GM06990 (cell line): ENCODE measurements at regions not wholly inside any gene's neighbourhood (a gene's known extent, or its start where the extent isn't known, plus 50 kb on each side); places are given as distances from the start of the nearest gene placed in this dataset.

Experiments
- DNase-seq: peaks from one replicate; pipeline ENCODE4 v3.0.0-alpha.2; 2011; ENCODE audit not compliant: insufficient read length; ENCODE audit errors: extremely low read depth
- H3K27me3 ChIP-seq: replicated peaks from 2 replicates; pipeline ENCODE4 v1.6.0; 2011; ENCODE audit warnings: low read length; ENCODE audit not compliant: control insufficient read depth, insufficient read depth
- H3K36me3 ChIP-seq: 2 replicates; pipeline ENCODE4 v1.5.1; 2011; ENCODE audit warnings: low read length; ENCODE audit not compliant: control insufficient read depth, insufficient read depth
- H3K4me3 ChIP-seq: replicated peaks from 2 replicates; pipeline ENCODE4 v1.5.1; 2011; ENCODE audit warnings: low read depth, mild to moderate bottlenecking, control low read depth, low read length
- TF ChIP-seq, protein P1 (sequence below): IDR thresholded peaks from 2 replicates; pipeline ENCODE4 v1.5.1; 2011; ENCODE audit warnings: low read length, control low read depth, mild to moderate bottlenecking, inconsistent platforms; ENCODE audit not compliant: insufficient read depth, poor library complexity, severe bottlenecking

DNA sequence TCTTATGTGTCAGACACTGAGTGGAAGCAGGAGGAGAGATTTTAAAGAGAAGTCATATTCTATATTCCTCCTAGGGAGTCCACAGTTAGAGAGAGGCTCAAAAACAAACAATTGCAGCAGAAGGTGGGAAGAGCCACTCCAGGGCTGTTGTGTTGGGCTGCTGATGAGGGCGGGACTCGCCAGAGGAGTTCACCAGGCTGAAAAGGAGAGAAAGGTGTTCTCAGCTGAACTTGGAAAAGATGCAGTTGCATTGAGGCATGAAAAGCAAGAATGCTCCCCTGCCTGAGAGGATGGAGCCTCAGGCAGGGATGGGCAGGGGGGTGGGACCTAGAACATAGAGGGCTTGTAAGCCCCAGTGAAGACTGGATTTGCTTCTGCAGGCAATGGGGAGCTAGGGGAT lies 324.2 kb downstream of the CXCL12 start:
- Histone ChIP-seq H3K27me3 (no peaks in the 10 kb centered on the region), H3K4me3 (no peak overlapping the region), H3K36me3 (no peaks in the 10 kb centered on the region)
- no peak for DNase-seq
- TF ChIP-seq, protein P1, sequence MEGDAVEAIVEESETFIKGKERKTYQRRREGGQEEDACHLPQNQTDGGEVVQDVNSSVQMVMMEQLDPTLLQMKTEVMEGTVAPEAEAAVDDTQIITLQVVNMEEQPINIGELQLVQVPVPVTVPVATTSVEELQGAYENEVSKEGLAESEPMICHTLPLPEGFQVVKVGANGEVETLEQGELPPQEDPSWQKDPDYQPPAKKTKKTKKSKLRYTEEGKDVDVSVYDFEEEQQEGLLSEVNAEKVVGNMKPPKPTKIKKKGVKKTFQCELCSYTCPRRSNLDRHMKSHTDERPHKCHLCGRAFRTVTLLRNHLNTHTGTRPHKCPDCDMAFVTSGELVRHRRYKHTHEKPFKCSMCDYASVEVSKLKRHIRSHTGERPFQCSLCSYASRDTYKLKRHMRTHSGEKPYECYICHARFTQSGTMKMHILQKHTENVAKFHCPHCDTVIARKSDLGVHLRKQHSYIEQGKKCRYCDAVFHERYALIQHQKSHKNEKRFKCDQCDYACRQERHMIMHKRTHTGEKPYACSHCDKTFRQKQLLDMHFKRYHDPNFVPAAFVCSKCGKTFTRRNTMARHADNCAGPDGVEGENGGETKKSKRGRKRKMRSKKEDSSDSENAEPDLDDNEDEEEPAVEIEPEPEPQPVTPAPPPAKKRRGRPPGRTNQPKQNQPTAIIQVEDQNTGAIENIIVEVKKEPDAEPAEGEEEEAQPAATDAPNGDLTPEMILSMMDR, result no peak

DNA sequence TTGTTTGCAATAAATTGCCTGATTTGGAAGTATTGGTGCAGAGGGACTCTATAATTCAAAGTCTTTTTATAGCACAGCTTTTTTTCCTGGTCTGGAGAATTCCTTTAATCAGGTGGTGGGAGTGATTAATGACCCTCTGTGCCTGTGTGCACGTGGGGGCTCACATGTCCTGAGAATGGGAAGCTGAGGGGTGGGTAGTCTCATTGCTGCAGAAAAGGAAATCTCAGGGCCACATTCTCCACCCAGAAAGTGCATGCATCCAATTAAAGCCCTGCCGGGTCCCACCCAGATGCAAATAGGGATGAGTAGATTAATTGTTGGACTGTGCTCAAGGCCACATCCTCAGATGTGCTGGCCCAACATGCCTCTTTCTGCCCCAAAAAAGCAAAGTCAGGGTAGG lies 324.7 kb downstream of the CXCL12 start:
- H3K27me3 ChIP-seq, result no peaks in the 10 kb centered on the region
- no peaks in the 10 kb centered on the region for H3K36me3 ChIP-seq
- TF ChIP-seq, protein P1, result no peak
- DNase-seq, result no peak
- no peak overlapping the region for H3K4me3 ChIP-seq

DNA sequence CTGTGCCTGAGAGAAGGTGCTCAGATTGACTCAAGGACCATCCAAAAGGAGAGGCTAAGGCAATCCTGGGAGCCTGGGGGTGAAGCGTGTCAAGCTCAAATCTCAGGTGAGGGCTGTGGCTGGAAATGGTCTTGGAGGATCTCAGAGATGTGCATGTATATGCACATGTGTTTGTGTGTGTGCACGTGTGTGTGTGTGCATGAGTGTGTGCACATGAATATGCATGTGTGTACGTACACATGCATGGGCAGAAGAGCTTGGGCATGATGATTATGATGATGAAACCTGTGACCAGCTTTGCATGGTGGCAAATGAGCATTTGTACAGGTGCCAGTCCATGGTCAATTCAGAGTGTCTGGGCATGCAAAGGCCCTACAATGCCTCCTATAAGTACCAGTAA lies 326.6 kb downstream of the CXCL12 start:
- TF ChIP-seq, protein P1, result no peak
- no peak for DNase-seq
- H3K4me3 ChIP-seq, result no peak overlapping the region
- no peaks in the 10 kb centered on the region for H3K36me3 ChIP-seq
- H3K27me3 ChIP-seq, result no peaks in the 10 kb centered on the region

DNA sequence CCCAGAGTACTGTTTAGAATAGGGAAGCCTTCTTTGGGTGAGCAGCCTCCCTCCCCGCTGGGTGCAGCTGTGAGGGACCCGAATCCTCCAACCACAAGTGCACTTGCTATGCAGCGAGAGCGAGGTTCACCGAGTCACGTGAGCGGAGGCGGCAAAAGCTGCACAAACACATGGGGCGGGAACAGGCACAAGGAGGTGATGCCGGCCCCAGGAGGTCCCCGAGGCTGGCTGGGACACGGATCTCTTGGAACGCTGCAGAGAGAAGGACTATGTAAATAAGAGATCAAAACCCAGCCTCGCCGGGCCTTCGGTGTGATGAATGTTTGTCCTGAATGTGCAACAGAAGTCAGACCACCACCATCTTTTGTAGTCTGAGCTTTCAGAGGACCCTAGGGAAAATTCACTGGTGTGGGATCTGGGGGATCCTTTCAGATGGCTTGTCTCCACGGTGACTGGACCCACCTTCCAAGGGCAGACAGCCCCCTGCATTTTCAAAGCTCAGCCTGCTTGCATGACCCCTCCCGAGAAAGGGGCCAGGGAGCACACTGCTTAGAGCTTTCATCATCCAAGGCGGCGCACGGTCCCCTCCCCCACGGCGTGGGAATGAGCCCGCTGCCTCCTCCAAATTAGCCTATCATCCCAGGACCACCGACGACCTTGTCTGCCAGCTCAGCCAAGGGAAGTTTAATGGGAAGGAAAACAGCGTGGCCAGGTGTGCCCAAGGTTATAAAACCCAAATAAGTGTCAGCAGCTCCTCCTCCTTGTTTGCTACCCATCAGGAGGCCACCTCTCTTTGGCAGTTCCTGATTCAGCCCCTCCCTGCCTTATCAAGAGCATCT lies 327.7 kb downstream of the CXCL12 start:
- no peak for DNase-seq
- no peaks in the 10 kb centered on the region for H3K27me3 ChIP-seq
- no peak overlapping the region for H3K4me3 ChIP-seq
- H3K36me3 ChIP-seq, result no peaks in the 10 kb centered on the region
- TF ChIP-seq, protein P1, result no peak

DNA sequence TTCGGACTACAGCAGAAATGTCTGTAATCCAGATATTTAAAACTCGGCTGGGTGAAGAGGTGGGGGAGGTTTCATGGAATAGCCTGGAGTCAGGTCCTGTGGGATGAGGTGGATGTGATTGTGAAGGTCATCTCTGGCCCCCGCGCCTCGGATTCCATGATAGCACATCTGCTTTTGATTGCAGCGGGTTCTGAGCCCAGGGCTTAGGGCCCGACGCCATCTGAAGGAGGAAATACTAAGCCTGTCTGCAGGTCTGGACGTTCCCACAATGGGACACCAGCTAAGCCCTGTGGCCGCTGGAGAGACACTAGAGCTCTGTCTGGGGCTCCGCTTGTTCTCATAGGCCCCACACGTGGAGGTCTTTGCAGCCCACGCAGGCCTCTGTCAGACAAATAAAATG lies 328.7 kb downstream of the CXCL12 start:
- Histone ChIP-seq H3K27me3 (no peaks in the 10 kb centered on the region), H3K4me3 (no peak overlapping the region), H3K36me3 (no peaks in the 10 kb centered on the region)
- no peak for DNase-seq
- TF ChIP-seq, protein P1, result no peak

DNA sequence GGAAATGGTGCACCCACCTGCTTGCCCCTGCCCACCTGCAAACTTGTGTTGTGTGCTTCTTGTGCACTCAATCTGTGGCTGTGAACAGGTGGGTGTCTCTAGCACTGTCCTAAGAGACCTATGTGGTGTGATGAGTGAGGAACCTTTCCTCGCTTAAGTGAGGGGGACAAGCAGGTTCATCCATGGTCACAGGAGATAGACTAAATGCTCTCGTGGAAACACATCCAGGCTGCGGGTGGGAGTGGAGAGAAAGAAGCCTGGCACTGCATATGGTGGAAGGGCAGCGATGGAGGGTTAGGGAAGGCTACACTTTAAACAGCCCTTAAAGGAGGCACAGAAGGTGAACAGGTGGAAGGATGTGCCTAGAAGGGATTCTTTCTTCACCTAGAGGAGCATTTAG lies 330.9 kb downstream of the CXCL12 start:
- Histone ChIP-seq H3K27me3 (no peaks in the 10 kb centered on the region), H3K4me3 (no peak overlapping the region), H3K36me3 (no peaks in the 10 kb centered on the region)
- TF ChIP-seq, protein P1, result no peak
- no peak for DNase-seq
